GM23338 (cell line): ENCODE measurements at regions not wholly inside any gene's neighbourhood (a gene's known extent, or its start where the extent isn't known, plus 50 kb on each side); places are given as distances from the start of the nearest gene placed in this dataset.

Source experiments
- ATAC-seq: fragments of 200-7000 bp; cut with Tn5 transposase; 3 replicates; pipeline ENCODE4 v1.9.1; 2020
- DNase-seq: peaks from one replicate; pipeline ENCODE4 v3.0.0-alpha.2; 2015; ENCODE audit warnings: low spot score
- H2AFZ ChIP-seq: fragments of 200-600 bp; sonication (generic); 2 replicates; pipeline ENCODE4 v1.8.0; 2016; ENCODE audit warnings: antibody characterized with exemption, mild to moderate bottlenecking, moderate library complexity
- H3F3A ChIP-seq: fragments of 200-600 bp; sonication (generic); replicated peaks from 2 replicates; pipeline ENCODE4 v1.8.0; 2017; ENCODE audit warnings: antibody characterized with exemption, mixed run types, low read depth
- H3K27ac ChIP-seq: fragments of 200-600 bp; sonication (generic); 2 replicates; pipeline ENCODE4 v1.6.1; 2016; ENCODE audit warnings: low read depth
- H3K27me3 ChIP-seq: fragments of 200-600 bp; sonication (generic); 2 replicates; pipeline ENCODE4 v1.8.0; 2016; ENCODE audit warnings: mild to moderate bottlenecking, mixed run types, moderate library complexity; ENCODE audit not compliant: insufficient read depth
- H3K36me3 ChIP-seq: fragments of 200-600 bp; sonication (generic); 2 replicates; pipeline ENCODE4 v1.8.0; 2016; ENCODE audit warnings: mild to moderate bottlenecking; ENCODE audit not compliant: insufficient read depth
- H3K4me1 ChIP-seq: fragments of 200-600 bp; sonication (generic); 2 replicates; pipeline ENCODE4 v1.8.0; 2016; ENCODE audit warnings: mild to moderate bottlenecking, moderate library complexity; ENCODE audit not compliant: insufficient read depth
- H3K4me2 ChIP-seq: fragments of 200-600 bp; sonication (generic); 2 replicates; pipeline ENCODE4 v1.7.1; 2017; ENCODE audit warnings: mixed run types
- H3K4me3 ChIP-seq: fragments of 200-600 bp; sonication (generic); 2 replicates; pipeline ENCODE4 v1.6.1; 2016; ENCODE audit warnings: mixed run types
- H3K79me2 ChIP-seq: fragments of 200-600 bp; sonication (generic); replicated peaks from 2 replicates; pipeline ENCODE4 v1.8.0; 2017; ENCODE audit warnings: mild to moderate bottlenecking; ENCODE audit not compliant: insufficient read depth
- H3K9me2 ChIP-seq: fragments of 200-600 bp; sonication (generic); 2 replicates; pipeline ENCODE4 v1.8.0; 2017; ENCODE audit not compliant: insufficient read depth
- H4K20me1 ChIP-seq: fragments of 200-600 bp; sonication (generic); replicated peaks from 2 replicates; pipeline ENCODE4 v1.8.0; 2017; ENCODE audit warnings: mild to moderate bottlenecking; ENCODE audit not compliant: insufficient read depth
- H3K27ac Mint-ChIP-seq: 2 replicates; pipeline ENCODE4 v1.8.0; 2020; ENCODE audit warnings: inconsistent platforms, mild to moderate bottlenecking, moderate library complexity, mixed read lengths
- H3K27me3 Mint-ChIP-seq: 3 replicates; pipeline ENCODE4 v1.8.0; 2022; ENCODE audit warnings: low read depth, mild to moderate bottlenecking, moderate library complexity, mixed read lengths, inconsistent platforms; ENCODE audit not compliant: insufficient read depth, poor library complexity
- H3K36me3 Mint-ChIP-seq: 3 replicates; pipeline ENCODE4 v1.8.0; 2021; ENCODE audit warnings: low read depth, mild to moderate bottlenecking, inconsistent platforms, moderate library complexity, mixed read lengths
- H3K4me1 Mint-ChIP-seq: 3 replicates; pipeline ENCODE4 v1.8.0; 2020; ENCODE audit warnings: mild to moderate bottlenecking, inconsistent platforms, mixed read lengths
- H3K4me3 Mint-ChIP-seq: 3 replicates; pipeline ENCODE4 v1.8.0; 2021; ENCODE audit warnings: moderate library complexity, mild to moderate bottlenecking, inconsistent platforms, mixed read lengths
- H3K9me3 Mint-ChIP-seq: 3 replicates; pipeline ENCODE4 v1.8.0; 2020; ENCODE audit warnings: moderate library complexity, mild to moderate bottlenecking, inconsistent platforms, mixed read lengths
- CREB1 ChIP-seq: fragments of 250-450 bp; sonication (Bioruptor Pico); IDR thresholded peaks from 2 replicates; pipeline ENCODE4 v1.5.0; 2020; ENCODE audit warnings: low read depth, mild to moderate bottlenecking, moderate library complexity
- EZH2 ChIP-seq: fragments of 200-600 bp; sonication (generic); IDR thresholded peaks from one replicate; pipeline ENCODE4 v1.8.0; 2017; ENCODE audit warnings: antibody characterized with exemption, mild to moderate bottlenecking, low read depth; ENCODE audit not compliant: unreplicated experiment
- EZH2phosphoT487 ChIP-seq: fragments of 200-600 bp; sonication (generic); IDR thresholded peaks from one replicate; pipeline ENCODE4 v1.8.1; 2018; ENCODE audit warnings: antibody characterized with exemption; ENCODE audit not compliant: unreplicated experiment
- JUNB ChIP-seq: IDR thresholded peaks from one replicate; pipeline ENCODE4 v1.6.1; 2016; ENCODE audit warnings: antibody characterized with exemption; ENCODE audit not compliant: unreplicated experiment
- NANOG ChIP-seq: IDR thresholded peaks from 2 replicates; pipeline ENCODE4 v1.6.1; 2016; ENCODE audit warnings: antibody characterized with exemption, borderline replicate concordance
- POLR2AphosphoS5 ChIP-seq: IDR thresholded peaks from 2 replicates; pipeline ENCODE4 v1.6.1; 2016; ENCODE audit warnings: antibody characterized with exemption, low read depth
- STAT1 ChIP-seq: IDR thresholded peaks from one replicate; pipeline ENCODE4 v1.6.1; 2016; ENCODE audit warnings: antibody characterized with exemption; ENCODE audit not compliant: unreplicated experiment
- ZNF114 ChIP-seq: fragments of 250-450 bp; sonication (Bioruptor Pico); IDR thresholded peaks from 2 replicates; pipeline ENCODE4 v1.5.0; 2020; ENCODE audit warnings: mild to moderate bottlenecking, moderate library complexity
- ZNF331 ChIP-seq: fragments of 250-450 bp; sonication (Bioruptor Pico); IDR thresholded peaks from 2 replicates; pipeline ENCODE4 v1.5.0; 2020; ENCODE audit warnings: low read depth, mild to moderate bottlenecking, moderate library complexity
- TF ChIP-seq, protein P1 (sequence below): IDR thresholded peaks from 2 replicates; pipeline ENCODE4 v1.6.1; 2016; ENCODE audit warnings: antibody characterized with exemption
- TF ChIP-seq, protein P2 (sequence below): fragments of 250-450 bp; sonication (Bioruptor Pico); IDR thresholded peaks from 2 replicates; pipeline ENCODE4 v1.5.0; 2020; ENCODE audit warnings: mild to moderate bottlenecking, moderate library complexity
- TF ChIP-seq, protein P3 (sequence below): IDR thresholded peaks from one replicate; pipeline ENCODE4 v1.6.1; 2018; ENCODE audit warnings: antibody characterized with exemption; ENCODE audit not compliant: unreplicated experiment
- TF ChIP-seq, protein P4 (sequence below), 2 experiments: fragments of 200-600 bp in 1 of 2; sonication (generic) in 1 of 2; conservative IDR thresholded peaks; 2 replicates each; pipeline versions ENCODE4 v1.5.1 to v1.6.1; 2016 to 2017; ENCODE audit warnings: antibody characterized with exemption in 2 of 2, low read depth in 2 of 2, mild to moderate bottlenecking in 2 of 2, moderate library complexity in 1 of 2

DNA sequence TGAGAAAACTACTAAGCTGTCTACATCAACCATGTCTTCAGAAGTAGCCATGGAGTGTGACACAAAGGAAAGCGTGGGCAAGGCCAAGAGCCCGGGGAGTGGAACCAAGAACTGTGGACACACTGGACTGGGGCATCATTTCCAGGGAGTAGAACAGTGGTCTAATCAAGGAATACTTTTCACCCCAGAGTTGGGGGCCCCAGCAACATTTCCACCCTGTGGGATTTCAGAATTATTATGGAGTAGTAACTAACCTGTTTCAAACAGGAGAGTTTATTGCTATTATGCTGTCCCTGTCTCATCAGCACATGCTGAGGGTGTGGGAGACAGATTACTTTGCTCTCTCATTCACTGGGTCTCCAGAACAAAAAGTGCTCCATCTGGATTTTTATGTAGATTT lies 58.0 kb upstream of the FSTL4 start:
- Mint-ChIP-seq H3K4me1 (peaks cover 5% of the 10 kb centered on the region), H3K4me3 (no peak overlapping the region), H3K36me3 (0 out of 3 replicates have a peak, but pooled peaks cover 3% of the 10 kb centered on the region), H3K9me3 (peaks cover 11% of the 10 kb centered on the region; the same call in 2 of the 3 replicates), H3K27ac (no peak overlapping the region), H3K27me3 (peaks cover 7% of the 10 kb centered on the region)
- H3K27me3 ChIP-seq = no peaks in the 10 kb centered on the region
- no peaks in the 10 kb centered on the region for H3K4me1 ChIP-seq
- no peaks in the 10 kb centered on the region for H3F3A ChIP-seq
- H3K79me2 ChIP-seq = no peaks in the 10 kb centered on the region
- H2AFZ ChIP-seq = no peak overlapping the region
- no peak overlapping the region for H3K4me2 ChIP-seq
- TF ChIP-seq JUNB = no peak
- no peak for TF ChIP-seq ZNF114
- TF ChIP-seq ZNF331 (CRISPR knock-in tag) = no peak
- TF ChIP-seq, protein P1, sequence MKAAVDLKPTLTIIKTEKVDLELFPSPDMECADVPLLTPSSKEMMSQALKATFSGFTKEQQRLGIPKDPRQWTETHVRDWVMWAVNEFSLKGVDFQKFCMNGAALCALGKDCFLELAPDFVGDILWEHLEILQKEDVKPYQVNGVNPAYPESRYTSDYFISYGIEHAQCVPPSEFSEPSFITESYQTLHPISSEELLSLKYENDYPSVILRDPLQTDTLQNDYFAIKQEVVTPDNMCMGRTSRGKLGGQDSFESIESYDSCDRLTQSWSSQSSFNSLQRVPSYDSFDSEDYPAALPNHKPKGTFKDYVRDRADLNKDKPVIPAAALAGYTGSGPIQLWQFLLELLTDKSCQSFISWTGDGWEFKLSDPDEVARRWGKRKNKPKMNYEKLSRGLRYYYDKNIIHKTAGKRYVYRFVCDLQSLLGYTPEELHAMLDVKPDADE = no peak
- no peak for TF ChIP-seq NANOG
- TF ChIP-seq, protein P2, sequence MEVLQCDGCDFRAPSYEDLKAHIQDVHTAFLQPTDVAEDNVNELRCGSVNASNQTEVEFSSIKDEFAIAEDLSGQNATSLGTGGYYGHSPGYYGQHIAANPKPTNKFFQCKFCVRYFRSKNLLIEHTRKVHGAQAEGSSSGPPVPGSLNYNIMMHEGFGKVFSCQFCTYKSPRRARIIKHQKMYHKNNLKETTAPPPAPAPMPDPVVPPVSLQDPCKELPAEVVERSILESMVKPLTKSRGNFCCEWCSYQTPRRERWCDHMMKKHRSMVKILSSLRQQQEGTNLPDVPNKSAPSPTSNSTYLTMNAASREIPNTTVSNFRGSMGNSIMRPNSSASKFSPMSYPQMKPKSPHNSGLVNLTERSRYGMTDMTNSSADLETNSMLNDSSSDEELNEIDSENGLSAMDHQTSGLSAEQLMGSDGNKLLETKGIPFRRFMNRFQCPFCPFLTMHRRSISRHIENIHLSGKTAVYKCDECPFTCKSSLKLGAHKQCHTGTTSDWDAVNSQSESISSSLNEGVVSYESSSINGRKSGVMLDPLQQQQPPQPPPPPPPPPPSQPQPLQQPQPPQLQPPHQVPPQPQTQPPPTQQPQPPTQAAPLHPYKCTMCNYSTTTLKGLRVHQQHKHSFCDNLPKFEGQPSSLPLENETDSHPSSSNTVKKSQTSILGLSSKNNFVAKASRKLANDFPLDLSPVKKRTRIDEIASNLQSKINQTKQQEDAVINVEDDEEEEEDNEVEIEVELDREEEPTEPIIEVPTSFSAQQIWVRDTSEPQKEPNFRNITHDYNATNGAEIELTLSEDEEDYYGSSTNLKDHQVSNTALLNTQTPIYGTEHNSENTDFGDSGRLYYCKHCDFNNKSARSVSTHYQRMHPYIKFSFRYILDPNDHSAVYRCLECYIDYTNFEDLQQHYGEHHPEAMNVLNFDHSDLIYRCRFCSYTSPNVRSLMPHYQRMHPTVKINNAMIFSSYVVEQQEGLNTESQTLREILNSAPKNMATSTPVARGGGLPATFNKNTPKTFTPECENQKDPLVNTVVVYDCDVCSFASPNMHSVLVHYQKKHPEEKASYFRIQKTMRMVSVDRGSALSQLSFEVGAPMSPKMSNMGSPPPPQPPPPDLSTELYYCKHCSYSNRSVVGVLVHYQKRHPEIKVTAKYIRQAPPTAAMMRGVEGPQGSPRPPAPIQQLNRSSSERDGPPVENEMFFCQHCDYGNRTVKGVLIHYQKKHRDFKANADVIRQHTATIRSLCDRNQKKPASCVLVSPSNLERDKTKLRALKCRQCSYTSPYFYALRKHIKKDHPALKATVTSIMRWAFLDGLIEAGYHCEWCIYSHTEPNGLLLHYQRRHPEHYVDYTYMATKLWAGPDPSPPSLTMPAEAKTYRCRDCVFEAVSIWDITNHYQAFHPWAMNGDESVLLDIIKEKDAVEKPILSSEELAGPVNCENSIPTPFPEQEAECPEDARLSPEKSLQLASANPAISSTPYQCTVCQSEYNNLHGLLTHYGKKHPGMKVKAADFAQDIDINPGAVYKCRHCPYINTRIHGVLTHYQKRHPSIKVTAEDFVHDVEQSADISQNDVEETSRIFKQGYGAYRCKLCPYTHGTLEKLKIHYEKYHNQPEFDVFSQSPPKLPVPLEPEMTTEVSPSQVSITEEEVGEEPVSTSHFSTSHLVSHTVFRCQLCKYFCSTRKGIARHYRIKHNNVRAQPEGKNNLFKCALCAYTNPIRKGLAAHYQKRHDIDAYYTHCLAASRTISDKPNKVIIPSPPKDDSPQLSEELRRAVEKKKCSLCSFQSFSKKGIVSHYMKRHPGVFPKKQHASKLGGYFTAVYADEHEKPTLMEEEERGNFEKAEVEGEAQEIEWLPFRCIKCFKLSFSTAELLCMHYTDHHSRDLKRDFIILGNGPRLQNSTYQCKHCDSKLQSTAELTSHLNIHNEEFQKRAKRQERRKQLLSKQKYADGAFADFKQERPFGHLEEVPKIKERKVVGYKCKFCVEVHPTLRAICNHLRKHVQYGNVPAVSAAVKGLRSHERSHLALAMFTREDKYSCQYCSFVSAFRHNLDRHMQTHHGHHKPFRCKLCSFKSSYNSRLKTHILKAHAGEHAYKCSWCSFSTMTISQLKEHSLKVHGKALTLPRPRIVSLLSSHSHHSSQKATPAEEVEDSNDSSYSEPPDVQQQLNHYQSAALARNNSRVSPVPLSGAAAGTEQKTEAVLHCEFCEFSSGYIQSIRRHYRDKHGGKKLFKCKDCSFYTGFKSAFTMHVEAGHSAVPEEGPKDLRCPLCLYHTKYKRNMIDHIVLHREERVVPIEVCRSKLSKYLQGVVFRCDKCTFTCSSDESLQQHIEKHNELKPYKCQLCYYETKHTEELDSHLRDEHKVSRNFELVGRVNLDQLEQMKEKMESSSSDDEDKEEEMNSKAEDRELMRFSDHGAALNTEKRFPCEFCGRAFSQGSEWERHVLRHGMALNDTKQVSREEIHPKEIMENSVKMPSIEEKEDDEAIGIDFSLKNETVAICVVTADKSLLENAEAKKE (CRISPR knock-in tag) = no peak
- no peak for TF ChIP-seq POLR2AphosphoS5
- TF ChIP-seq, protein P3, sequence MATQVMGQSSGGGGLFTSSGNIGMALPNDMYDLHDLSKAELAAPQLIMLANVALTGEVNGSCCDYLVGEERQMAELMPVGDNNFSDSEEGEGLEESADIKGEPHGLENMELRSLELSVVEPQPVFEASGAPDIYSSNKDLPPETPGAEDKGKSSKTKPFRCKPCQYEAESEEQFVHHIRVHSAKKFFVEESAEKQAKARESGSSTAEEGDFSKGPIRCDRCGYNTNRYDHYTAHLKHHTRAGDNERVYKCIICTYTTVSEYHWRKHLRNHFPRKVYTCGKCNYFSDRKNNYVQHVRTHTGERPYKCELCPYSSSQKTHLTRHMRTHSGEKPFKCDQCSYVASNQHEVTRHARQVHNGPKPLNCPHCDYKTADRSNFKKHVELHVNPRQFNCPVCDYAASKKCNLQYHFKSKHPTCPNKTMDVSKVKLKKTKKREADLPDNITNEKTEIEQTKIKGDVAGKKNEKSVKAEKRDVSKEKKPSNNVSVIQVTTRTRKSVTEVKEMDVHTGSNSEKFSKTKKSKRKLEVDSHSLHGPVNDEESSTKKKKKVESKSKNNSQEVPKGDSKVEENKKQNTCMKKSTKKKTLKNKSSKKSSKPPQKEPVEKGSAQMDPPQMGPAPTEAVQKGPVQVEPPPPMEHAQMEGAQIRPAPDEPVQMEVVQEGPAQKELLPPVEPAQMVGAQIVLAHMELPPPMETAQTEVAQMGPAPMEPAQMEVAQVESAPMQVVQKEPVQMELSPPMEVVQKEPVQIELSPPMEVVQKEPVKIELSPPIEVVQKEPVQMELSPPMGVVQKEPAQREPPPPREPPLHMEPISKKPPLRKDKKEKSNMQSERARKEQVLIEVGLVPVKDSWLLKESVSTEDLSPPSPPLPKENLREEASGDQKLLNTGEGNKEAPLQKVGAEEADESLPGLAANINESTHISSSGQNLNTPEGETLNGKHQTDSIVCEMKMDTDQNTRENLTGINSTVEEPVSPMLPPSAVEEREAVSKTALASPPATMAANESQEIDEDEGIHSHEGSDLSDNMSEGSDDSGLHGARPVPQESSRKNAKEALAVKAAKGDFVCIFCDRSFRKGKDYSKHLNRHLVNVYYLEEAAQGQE = no peak
- no peak for TF ChIP-seq CREB1
- no peak for TF ChIP-seq STAT1
- TF ChIP-seq EZH2phosphoT487 = no peak
- TF ChIP-seq, protein P4, sequence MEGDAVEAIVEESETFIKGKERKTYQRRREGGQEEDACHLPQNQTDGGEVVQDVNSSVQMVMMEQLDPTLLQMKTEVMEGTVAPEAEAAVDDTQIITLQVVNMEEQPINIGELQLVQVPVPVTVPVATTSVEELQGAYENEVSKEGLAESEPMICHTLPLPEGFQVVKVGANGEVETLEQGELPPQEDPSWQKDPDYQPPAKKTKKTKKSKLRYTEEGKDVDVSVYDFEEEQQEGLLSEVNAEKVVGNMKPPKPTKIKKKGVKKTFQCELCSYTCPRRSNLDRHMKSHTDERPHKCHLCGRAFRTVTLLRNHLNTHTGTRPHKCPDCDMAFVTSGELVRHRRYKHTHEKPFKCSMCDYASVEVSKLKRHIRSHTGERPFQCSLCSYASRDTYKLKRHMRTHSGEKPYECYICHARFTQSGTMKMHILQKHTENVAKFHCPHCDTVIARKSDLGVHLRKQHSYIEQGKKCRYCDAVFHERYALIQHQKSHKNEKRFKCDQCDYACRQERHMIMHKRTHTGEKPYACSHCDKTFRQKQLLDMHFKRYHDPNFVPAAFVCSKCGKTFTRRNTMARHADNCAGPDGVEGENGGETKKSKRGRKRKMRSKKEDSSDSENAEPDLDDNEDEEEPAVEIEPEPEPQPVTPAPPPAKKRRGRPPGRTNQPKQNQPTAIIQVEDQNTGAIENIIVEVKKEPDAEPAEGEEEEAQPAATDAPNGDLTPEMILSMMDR (conservative IDR thresholded peaks at IDR 0.05; ENCODE audit: low read depth in 2 of 2) = no peak
- TF ChIP-seq EZH2 = no peak
- H3K36me3 ChIP-seq = no peaks in the 10 kb centered on the region
- H3K9me2 ChIP-seq = 0 out of 2 replicates have a peak, but pooled peaks cover 6% of the 10 kb centered on the region
- no peak for DNase-seq
- H4K20me1 ChIP-seq = no peaks in the 10 kb centered on the region
- no peak overlapping the region for H3K27ac ChIP-seq
- ATAC-seq = no peak
- no peak overlapping the region for H3K4me3 ChIP-seq
